ENCODE measurements at regions not wholly inside any gene's neighbourhood (a gene's known extent, or its start where the extent isn't known, plus 50 kb on each side); places are given as distances from the start of the nearest gene placed in this dataset.

DNA sequence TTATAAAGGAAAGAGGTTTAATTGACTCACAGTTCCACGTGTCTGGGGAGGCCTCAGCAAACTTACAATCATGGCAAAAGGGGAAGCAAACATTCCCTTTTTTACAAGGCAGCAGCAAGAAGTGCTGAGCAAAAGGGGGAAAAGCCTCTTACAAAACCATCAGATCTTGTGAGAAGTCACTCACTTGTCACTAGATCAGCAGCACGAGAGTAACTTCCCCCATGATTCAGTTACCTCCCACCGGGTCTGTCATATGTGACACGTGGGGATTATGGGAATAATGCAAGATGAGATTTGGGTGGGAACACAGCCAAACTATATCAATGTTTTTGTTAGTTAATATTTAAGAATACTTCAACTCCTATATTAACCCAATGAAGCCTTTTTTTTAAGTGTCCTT, 275.2 kb upstream of the CDH9 start:
- DNase-seq: no peak

DNA sequence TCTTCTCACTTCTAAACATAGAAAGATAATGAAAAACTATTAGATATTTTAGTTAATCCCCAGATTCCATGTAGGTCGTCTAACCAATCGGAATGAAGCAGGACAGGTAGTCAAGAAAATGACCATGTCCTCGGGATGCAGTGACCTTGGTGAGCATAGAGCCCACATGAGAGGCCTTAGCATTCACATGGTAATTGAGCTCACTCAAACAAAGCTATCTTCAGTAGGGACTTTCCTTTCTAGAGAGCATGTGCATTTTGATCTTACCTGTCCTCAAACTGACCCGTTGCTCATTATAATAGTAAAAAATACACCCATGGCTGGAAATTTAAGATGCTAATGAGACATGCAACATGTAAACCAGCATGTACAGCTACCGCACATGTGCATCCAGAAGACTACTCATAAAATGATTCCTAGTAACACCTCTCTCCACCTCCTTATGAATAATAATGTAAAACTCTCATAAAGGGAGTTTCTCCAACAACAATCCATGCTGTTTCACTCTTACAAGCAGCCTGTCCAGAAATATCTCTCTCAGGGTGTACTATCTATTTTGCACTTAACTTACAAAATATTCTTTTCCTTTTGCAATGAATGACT, 274.0 kb upstream of the CDH9 start:
- DNase-seq: no peak

DNA sequence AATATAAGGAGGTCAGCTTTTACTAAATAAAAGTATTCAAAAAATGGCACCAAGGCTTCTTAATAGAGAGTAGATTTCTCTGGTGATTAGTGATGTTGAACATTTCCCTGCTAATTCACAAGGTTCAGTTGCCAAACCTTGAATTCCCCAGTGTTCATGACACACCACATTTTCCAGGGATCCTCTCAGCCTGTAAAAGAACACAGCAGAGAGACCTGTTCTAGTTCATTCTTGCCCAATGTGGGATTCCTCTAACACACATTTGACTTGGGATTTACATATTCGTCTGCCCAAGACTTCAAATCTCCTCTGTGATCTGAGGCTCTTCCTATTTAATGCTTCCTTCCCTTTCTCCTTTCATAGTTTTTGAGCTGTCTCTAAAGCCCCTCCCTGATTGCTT, 273.2 kb upstream of the CDH9 start:
- DNase-seq: no peak

DNA sequence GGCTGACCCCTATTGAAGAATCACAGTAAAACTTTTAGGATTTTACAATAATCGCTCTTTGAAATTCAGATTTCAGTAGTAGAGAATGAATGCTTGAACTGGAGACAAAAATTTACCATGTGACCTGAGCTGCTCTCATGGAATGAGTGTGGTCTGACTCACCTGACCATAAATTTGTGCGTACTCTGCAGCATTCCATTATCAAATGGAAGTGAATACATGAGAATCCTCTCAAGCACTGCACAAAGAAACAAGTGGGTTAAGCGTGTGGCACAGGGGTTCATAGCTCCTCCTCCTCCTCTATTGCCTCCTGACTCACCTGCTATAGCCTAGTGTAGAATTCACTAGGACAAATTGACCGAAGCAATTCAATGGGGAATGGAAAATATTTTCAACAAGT, 269.8 kb upstream of the CDH9 start:
- no peak for DNase-seq

DNA sequence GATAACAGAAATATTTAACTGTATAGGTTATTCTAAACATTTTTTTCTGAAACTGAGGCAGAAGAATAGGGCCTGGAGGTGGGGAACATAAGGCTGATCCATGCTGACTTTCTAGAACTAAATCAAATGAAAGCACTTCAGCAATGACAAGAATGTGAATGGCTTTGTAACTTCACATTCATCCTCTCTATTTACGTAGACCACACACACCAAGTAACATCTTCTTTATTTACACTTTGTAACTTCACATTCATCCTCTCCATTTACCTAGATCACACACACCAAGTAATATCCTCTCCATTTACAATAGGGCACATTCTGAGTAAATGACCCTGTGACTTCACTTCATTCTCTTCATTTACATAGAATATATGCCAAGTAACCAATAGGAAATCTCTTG, 251.8 kb upstream of the CDH9 start:
- no peak for DNase-seq

DNA sequence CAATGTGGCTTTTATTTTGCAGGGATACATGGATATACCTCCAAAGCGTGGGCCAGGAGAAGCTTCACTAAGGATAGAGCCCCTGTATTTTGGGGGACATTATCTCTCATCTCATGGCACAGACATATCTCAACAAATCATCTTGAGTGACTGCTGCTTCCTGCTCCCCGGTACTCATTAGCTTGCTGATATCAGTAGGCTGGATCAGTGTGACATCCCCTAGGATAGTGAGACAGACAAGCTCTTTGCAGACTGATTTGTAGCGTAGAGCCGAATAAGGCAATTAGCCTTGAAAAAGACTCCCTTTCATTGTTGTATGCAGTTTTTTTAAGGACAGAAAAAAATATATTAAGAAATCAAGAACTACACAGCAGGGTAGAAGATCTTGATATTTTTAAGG, 237.7 kb upstream of the CDH9 start:
- DNase-seq: no peak

DNA sequence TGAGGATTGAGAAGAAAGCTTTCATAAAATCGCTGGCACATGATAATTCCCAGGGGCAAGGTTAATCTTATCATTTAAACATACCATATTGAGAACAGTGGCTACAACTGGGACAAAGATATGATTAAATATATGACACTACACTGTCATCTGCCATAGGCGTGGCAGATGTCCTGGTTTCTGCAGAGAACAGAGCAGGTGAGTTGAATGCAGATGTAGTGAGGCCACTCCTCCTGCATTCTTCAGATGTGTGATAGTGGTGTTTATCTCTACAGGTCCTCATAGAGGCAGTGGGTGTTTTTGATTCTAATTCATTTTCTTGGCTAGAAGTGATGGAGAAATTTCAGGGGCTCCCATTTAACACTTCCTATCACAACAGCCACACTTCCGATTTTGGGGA, 237.0 kb upstream of the CDH9 start:
- DNase-seq: no peak

DNA sequence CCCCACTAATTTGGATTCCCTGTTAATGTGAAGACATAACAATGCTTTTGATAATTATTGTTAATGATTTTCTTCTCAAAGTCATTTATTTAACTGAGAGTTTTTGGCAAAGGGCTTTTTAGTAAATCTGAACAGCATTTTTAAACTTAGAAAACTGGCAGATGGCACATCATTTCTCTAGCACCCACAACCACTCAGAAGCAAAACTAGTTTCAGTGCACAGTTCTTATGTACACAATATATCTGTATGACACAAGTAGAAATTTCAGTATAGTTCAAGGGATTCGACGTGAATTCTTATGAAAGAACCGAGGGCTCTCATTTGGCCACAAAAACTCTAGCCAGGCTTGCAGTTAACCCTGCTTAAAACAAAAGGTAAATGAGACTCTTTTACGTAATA, 231.4 kb upstream of the CDH9 start:
- DNase-seq: no peak

DNA sequence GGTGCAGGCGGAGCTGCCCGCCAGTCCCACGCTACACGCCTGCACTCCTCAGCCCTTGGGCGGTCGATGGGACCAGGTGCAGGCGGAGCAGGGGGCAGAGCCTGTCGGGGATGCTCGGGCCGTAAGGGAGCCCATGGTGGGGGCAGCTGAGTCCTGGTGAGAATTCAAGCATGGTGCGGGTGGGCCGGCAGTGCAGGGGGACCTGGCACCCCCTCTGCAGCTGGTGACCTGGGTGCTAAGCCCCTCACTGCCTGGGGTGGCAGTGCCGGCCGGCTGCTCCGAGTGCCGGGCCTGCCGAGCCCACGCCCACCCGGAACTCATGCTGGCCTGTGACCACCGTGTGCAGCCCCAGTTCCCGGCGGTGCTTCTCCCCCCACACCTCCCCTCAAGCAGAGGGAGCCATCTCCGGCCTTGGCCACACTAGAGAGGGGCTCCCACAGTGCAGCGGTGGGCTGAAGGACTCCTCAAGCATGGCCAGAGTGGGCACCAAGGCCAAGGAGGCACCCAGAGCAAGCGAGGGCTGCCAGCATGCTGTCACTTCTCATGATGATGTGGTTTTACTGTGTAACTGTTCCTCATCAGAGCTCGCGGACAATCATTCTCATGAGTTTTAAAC, 228.9 kb upstream of the CDH9 start:
- DNase-seq: no peak

DNA sequence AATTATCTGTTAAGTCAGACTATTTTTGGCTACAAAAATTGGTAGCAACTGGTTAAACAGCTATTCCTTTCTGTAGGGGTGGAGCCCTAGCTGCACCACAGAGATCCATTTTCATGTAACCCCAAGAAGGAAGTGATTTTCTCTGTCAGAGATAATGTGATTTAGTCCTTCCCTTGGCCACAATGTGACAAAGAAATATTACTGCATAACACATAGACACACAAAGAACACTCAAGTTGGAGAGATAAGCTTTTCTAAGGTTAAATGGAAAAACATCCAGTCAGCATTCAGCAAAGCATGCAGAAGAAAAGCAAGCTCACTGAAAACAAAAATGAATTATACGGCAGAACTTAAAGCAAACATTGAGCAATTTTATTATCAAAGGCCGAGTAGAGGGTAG, 227.8 kb upstream of the CDH9 start:
- no peak for DNase-seq

DNA sequence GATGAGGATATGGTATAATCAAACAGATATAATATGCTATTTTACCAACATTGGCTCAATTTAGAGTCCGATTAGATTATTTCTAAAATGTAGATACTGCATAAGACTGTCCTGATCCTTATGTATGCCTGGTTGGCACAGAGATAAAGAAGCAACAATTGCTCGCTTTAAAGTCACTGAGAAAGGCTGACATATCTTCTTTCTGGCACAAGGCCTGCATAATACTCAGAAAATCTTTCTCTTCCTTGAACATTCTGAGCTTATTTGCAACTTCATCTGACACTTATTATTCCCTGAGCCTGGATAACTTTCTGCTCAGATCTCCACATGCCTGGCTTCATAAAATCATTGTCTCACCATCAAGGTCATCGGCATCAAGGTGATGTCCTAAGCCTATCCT, 219.3 kb upstream of the CDH9 start:
- DNase-seq: no peak

DNA sequence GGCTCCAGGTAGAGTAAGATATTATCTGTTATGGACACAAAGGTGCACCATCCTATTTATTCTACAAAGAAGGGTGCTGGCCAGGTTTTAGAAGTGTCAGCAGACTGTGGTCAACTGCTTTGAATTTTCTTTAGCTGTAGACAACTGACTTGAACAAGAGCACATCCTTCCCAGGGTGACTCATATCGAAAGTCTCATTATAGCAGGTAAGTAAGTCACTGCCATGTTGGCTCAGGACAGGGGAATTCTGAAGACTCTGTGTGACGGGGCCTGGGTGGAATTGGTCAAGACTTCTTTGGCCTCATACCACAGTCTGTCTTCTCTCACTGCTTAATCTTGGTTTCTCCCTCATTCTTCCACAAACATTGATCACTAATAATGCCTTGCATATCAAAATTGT, 214.5 kb upstream of the CDH9 start:
- no peak for DNase-seq

DNA sequence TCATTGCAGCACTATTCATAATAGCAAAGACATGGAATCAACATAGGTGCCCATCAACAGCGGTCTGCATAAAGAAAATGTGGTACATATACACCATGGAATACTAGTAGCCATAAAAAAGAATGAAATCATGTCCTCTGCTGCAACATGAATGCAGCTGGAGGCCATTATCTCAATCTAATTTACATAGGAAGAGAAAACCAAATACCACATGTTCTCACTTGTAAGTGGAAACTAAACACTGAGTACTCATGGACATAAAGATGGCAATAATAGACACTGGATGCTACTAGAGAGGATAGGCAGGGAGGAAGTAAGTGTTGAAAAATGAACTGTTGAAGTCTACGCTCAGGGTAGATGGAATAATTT, 203.9 kb upstream of the CDH9 start:
- no peak for DNase-seq

DNA sequence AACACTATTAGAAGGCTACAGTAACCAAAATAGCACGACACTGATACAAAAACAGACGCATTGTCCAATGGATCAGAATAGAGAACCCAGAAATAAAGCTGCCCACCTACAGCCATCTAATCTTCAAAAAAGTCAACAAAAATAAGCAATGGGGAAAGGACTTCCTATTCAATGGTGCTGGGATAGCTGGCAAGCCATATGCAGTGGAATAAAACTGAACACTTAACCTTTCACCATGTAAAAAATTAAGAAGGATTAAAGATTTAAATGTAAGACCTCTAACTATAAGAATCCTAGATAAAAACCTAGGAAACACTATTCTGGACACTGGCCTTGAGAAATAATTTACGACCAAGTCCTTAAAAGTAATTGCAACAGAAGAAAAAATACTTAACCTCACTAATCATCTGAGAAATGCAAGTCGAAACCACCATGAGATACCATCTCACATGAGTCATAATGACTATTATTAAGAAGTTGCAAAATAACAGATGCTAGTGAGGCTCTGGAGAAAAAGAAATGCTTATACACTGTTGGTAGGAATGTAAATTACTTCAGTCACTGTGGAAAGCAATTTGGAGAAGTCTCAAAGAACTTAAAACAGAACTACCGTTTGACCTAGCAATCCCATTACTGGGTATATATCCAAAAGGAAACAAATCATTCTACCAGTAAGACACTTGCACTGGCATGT, 203.3 kb upstream of the CDH9 start:
- DNase-seq: no peak

DNA sequence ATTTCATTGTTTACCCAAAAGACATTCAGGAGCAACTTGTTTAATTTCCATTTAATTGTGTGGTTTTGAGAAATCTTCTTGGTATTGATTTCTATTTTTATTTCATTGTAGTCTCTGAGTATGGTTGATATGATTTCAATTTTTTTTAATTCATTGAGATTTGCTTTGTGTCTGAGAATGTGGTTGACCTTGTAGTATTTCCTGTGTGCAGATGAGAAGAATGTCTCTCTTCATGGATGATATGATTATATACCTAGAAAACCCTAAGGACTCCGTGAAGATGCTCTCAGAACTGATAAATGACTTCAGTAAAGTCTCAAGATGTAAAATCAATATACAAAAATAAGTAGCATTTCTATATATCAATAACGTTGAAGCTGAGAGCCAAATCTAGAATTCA, 202.4 kb upstream of the CDH9 start:
- DNase-seq: no peak

DNA sequence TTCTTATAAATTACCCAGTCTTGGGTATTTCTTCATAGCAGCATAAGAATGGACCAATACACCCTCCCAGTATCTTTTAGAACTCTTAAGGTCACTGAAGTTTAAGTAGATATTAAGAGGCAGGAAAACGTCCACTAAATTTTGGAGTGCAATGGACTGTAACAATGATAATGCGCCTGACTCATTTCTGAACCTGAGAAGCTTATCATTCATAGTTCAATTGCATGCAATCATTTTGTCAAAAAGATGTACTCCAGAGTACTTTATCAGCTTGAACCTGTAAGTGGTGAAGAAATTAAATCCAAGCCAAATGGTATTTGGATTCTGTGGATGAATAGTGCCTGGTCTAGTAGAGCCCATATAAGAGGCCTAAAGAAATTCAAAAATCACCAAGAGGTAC, 196.5 kb upstream of the CDH9 start:
- no peak for DNase-seq

DNA sequence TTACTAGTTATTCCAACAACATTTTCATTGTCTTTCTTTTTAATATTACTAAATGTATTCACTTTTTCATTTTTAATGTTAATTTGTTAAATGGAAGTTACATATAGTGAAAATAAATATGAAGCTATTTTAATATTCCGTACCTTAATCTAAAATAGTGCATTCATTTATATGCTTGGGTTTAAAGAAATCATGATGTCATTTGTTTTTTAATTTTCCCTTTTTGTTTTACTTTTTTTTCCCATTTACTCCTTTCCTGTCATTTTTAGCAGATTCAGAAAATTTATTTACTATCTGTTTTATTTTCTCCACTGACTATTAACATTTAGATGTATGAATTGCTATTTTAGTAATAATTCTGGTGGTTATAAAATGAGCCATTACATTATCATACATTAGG, 183.0 kb upstream of the CDH9 start:
- no peak for DNase-seq

DNA sequence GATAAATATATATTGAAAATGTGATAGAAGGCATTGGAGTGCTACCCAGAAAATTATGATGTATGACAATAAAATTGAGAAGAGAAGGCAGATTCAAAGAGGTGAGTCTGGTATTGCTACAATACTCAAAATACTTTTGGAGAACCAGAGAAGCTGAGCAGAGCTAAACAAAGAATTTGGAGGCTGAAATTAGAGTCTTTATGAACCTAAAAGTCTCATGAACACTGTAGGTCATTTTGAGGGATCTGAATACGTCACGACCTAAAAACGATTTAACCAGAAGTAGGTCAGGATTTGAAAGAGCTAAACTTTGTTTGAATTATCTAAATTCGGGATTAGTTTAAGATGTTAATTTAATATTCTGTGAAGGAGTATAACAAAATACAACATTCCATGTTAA, 182.4 kb upstream of the CDH9 start:
- DNase-seq: no peak

DNA sequence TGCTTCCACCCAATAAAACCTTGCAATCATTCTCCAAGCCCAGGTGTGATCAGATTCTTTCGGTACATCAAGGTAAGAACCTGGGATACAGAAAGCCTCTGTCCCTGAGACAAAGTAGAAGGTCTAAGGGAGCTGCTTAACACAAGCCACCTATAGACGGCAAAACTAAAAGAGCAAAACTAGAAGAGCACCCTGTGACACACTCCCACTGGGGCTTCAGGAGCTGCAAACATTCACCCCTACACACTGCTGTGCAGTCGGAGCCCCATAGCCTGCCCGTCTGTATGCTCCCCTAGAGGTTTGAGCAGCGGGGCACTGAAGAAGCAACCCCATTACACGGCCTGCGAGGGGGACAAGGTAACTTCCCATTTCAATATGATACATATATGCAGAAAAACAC, 179.6 kb upstream of the CDH9 start:
- DNase-seq: no peak

DNA sequence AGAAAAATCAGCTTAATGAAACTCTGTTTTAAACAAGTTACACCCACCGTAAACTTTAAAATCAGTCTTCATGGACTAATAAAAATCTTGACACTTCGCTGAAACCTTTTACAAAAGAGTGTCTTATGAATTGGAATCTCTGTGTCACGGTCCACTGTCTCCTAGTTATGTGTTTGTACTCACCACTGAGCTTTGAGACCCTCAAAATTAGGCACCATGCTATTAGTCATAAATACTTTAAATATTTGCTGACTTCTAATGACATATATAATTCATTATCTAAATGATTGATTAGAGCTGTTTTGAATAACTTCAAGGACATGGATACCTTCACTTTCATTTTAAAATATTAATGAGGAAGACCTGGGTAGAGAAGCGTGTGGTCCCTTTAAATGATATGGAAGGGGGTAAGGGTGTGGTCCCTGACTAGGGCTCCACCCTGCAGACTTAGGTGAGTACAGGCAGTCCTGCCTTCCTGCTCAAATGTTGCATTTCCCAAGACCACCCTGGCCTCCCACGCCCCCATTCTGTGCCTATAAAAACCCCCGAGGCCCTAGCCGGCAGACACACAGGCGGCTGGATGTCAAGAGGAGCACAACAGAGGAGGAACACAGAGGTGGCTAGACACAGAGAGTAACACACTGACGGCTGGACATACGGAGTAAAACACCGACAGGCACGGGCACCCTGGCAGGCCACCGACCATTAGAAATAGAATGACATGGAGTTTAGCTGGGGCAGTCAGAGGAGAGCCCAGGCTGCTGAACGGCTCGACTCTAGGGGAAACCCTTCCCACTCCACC, 179.0 kb upstream of the CDH9 start:
- DNase-seq: no peak

DNA sequence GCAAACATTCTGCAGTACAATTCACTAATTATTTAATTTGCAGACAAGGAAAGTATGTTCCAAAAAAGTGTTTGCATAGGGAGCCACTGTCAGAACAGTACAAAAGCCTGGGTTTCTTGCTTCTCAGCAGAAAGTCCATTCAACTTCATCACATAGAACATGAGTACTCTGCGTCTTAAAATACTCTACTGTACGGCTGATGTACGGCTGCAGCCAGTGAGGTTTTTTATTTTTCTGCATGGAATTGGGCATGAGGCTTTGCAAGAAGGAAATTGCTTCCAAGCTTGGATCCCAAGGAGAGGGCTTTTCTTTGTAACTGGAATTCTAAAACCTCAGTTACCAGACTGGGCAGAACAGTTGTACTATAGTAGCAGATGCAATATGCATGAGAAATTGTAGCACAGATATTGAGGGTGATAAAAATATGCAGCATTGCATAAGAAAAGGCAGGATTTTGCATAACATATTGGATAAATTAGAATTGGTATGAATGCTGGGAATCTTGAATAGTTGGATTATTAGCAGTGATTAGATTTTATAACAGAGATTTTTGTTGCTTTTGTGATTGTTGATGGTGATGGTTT, 178.1 kb upstream of the CDH9 start:
- DNase-seq: no peak

DNA sequence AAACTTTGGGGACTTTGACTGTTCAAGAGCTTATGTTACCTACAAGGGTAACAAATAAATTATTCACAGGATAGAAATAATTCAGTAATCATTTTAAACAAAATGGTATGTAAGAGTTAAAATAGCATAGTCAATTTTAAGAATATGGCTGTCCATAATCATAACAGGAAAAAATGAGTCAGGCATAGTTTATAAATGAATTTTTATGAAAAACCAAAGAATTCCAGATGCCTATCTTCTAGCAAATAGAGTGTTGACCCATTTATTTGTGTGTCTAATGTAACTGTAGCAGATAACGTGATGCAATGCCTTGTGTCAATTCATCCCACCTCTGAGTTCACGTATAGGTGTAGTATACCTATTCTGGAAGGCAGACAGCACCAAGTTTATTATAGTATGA, 169.7 kb upstream of the CDH9 start:
- DNase-seq: no peak

DNA sequence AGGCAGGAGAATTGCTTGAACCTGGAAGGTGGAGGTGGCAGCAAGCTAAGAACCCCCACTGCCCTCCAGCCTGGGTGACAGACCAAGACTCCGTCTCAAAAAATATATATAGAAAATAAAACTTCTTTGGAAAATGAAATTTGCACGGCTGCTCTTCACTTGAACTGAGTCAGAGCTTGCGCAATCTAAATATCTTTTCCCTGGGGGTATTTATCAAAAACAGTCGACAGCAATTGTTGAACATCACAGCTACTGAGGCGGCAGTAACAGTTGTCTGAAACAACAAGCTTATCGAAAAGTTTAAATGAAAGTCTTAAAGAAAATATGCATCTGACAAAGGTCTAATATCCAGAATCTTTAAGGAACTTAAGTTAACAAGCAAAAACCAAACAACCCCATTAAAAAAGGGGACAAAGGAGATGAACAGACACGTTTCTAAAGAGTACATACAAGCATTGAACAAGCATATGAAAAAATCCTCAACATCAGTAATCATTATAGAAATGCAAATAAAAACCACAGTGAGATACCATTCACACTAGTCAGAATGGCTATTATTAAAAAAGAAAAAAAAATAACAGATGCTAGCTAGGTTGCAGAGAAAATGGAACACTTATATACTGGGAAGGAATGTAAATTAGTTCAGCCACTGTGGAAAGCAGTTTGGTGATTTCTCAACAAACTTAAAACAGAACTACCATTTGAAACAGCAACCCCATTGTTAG, 153.6 kb upstream of the CDH9 start:
- no peak for DNase-seq

Data from T-helper 1 cell (primary cell).